Bronchial epithelial cell (primary cell): ENCODE measurements at regions not wholly inside any gene's neighbourhood (a gene's known extent, or its start where the extent isn't known, plus 50 kb on each side); places are given as distances from the start of the nearest gene placed in this dataset.

Experiments used
- DNase-seq: peaks from one replicate; pipeline ENCODE4 v3.0.0-alpha.2; 2010; ENCODE audit warnings: low read depth
- FAIRE-seq: peaks from 2 replicates; lab custom pipeline; 2011; peaks lifted over from hg19 to GRCh38; lab: Jason Lieb, UNC
- H3K27me3 ChIP-seq: 2 replicates; pipeline ENCODE4 v1.5.1; 2011; ENCODE audit warnings: low read length; ENCODE audit not compliant: control insufficient read depth, insufficient read depth
- H3K36me3 ChIP-seq: 2 replicates; pipeline ENCODE4 v1.5.1; 2011; ENCODE audit warnings: low read length; ENCODE audit not compliant: control insufficient read depth, insufficient read depth
- H3K4me3 ChIP-seq: 2 replicates; pipeline ENCODE4 v1.5.1; 2011; ENCODE audit warnings: mild to moderate bottlenecking, low read depth, low read length, control low read depth
- TF ChIP-seq, protein P1 (sequence below): IDR thresholded peaks from 2 replicates; pipeline ENCODE4 v1.5.1; 2011; ENCODE audit warnings: mild to moderate bottlenecking, moderate library complexity, low read length, control low read depth, inconsistent platforms; ENCODE audit not compliant: insufficient read depth, severe bottlenecking

DNA sequence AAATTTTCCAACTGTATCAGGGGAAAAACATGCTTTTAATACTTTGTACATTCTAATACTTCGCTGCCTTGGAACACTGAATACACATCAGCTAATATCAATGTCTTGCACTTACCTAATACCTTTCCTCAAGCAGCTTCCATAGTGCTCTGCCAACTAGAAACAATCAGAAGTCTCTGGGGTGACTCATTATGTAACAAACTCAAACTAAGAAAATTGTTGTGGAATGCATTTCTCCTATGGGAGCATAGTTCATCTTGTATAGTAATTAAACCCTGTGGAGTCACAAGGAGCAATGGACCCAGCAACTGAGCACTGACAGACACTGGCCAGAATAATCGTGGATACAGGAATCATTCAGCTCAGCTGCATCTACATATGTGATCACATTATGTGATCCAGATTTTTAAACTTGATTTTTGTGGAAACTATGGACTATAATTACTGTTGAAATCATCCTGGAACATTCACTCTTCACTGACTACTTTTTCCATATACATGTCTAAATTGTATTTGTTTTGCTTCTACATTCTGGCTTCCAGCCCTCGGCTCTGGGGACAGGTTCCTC is 496.9 kb downstream of the TMA16 start:
- no peaks in the 10 kb centered on the region for H3K27me3 ChIP-seq
- no peaks in the 10 kb centered on the region for H3K36me3 ChIP-seq
- FAIRE-seq (no peak), DNase-seq (peak; percentile 42)
- TF ChIP-seq, protein P1, sequence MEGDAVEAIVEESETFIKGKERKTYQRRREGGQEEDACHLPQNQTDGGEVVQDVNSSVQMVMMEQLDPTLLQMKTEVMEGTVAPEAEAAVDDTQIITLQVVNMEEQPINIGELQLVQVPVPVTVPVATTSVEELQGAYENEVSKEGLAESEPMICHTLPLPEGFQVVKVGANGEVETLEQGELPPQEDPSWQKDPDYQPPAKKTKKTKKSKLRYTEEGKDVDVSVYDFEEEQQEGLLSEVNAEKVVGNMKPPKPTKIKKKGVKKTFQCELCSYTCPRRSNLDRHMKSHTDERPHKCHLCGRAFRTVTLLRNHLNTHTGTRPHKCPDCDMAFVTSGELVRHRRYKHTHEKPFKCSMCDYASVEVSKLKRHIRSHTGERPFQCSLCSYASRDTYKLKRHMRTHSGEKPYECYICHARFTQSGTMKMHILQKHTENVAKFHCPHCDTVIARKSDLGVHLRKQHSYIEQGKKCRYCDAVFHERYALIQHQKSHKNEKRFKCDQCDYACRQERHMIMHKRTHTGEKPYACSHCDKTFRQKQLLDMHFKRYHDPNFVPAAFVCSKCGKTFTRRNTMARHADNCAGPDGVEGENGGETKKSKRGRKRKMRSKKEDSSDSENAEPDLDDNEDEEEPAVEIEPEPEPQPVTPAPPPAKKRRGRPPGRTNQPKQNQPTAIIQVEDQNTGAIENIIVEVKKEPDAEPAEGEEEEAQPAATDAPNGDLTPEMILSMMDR = no peak
- no peak overlapping the region for H3K4me3 ChIP-seq

DNA sequence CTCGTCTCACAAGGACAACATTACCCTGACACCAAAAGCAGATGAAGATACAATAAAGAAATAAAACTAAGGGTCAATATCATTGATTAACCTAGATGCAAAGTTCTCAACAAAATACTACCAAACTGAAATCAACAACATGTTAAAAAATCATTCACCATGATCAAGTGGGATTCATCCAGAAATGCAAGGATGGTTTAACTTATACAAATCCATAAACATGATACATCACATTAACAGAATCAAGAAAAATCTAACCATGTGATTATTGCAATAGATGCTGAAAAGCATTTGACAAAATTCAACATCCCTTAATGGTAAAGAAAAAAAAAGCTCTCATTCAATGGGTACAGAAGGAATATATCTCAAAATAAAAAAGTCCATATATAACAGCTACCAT is 514.9 kb downstream of the TMA16 start:
- Histone ChIP-seq H3K36me3 (no peaks in the 10 kb centered on the region), H3K27me3 (no peaks in the 10 kb centered on the region), H3K4me3 (no peak overlapping the region)
- TF ChIP-seq, protein P1 = no peak
- FAIRE-seq (no peak), DNase-seq (no peak)

DNA sequence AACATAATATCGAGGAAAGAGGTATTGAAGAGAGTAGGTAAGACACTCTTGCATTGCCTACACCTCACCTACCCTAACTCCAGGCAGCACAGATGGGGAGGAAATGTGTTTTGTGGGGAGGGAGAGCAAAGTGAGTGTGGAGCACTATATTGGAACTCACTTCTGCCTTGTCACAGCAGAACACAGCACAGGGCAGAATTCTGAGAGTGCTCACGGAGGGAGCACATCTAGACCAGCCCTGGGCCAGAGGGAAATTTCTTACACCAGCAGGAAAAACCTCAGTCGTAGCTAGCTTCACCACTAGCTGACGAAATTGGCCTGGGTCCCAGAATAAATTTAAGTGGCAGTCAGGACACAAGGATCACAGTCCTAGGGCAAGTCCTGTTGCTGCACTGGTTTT is 517.3 kb downstream of the TMA16 start:
- TF ChIP-seq, protein P1 = no peak
- Histone ChIP-seq H3K27me3 (no peaks in the 10 kb centered on the region), H3K36me3 (no peaks in the 10 kb centered on the region), H3K4me3 (no peak overlapping the region)
- DNase-seq (no peak), FAIRE-seq (no peak)

DNA sequence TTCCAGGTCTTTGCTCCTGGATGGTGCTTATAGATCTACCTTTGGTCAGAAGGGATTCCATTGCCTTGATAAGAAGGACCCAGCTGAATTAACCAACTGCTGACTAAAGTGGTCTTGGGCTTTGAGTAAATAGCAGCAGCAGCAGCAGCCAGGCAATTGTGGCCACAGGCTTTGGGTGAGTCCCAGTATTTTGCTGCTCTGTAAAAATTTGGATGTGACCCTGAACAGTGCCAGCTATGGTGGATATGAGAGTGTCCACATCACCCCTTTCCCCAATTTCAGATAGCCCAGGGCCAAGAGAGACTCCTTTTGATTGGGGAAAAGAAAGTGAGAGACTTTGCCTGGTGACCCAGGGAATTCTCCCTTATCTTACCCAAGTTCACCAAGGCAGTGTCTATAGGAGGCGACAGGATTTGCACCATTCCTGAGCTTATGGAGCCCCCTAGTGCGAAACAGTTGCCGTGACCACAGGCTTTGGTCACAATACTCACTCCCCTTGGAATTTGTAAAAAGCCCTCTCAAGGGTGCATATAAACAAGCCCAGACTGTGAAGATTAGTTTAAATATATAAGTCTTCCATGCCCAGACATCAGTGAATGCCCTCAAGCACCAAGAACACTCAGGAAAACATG is 518.0 kb downstream of the TMA16 start:
- Histone ChIP-seq H3K27me3 (no peaks in the 10 kb centered on the region), H3K4me3 (no peak overlapping the region), H3K36me3 (no peaks in the 10 kb centered on the region)
- DNase-seq = peak; percentile 46
- FAIRE-seq = peak; percentile 23
- TF ChIP-seq, protein P1 = peak; percentile 69

DNA sequence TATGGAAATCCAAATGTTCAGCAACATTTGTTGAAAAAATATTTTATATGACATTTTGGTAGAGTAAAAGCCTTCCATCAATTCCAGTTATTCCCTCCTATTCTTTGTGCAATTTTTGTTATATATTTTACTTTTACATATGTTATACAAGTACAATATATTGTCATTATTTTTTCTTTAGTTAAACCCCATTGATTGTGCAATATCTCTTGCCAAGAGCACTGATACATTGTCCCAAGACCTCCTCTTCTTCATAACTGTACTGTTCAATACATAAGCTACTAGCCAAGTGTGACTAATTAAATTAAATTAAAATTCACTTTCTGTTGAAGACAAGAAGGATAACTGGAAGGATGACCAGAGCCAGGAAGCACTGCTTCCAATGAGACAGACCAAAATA is 527.5 kb downstream of the TMA16 start:
- DNase-seq = no peak
- Histone ChIP-seq H3K4me3 (no peak overlapping the region), H3K36me3 (no peaks in the 10 kb centered on the region), H3K27me3 (no peaks in the 10 kb centered on the region)
- FAIRE-seq = no peak
- TF ChIP-seq, protein P1 = no peak

DNA sequence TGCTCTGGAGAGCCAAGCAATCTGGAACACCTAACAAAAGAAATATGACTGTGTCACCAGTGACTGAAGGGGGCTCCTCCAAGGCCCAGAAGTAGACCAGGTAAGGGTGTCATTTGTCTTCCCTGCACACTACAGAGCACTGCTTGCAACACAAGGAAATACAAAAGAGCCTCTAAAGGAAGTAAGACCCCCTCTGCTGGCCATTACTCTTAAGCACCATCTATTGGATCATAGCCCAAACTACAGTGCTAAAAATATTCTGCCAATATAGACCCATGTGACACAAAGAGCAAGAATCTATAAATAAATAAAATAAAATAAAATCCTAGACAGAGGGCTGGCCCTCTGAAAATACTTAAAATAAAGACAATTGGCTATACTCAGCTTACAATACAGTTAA is 528.7 kb downstream of the TMA16 start:
- H3K27me3 ChIP-seq = no peaks in the 10 kb centered on the region
- TF ChIP-seq, protein P1 = no peak
- no peak for DNase-seq
- FAIRE-seq = no peak
- H3K36me3 ChIP-seq = no peaks in the 10 kb centered on the region
- H3K4me3 ChIP-seq = no peak overlapping the region
